Brain microvascular endothelial cell (primary cell): ENCODE measurements at regions not wholly inside any gene's neighbourhood (a gene's known extent, or its start where the extent isn't known, plus 50 kb on each side); places are given as distances from the start of the nearest gene placed in this dataset.

Experiments used
- DNase-seq: peaks from one replicate; pipeline ENCODE4 v3.0.0-alpha.2; 2020
- H3K27ac ChIP-seq: fragments of 250-450 bp; sonication (Bioruptor Pico); 2 replicates; pipeline ENCODE4 v1.5.1; 2020; ENCODE audit warnings: mild to moderate bottlenecking, moderate library complexity
- H3K27me3 ChIP-seq: fragments of 250-450 bp; sonication (Bioruptor Pico); replicated peaks from 2 replicates; pipeline ENCODE4 v1.5.1; 2020; ENCODE audit warnings: mild to moderate bottlenecking
- H3K36me3 ChIP-seq: fragments of 250-450 bp; sonication (Bioruptor Pico); replicated peaks from 2 replicates; pipeline ENCODE4 v1.5.1; 2020; ENCODE audit warnings: mild to moderate bottlenecking
- H3K4me3 ChIP-seq: 2 replicates; pipeline ENCODE4 v1.5.1; 2011; ENCODE audit warnings: low read depth, mild to moderate bottlenecking, control low read depth, low read length, moderate library complexity
- CTCF ChIP-seq: IDR thresholded peaks from 2 replicates; pipeline ENCODE4 v1.5.1; 2011; ENCODE audit warnings: low read depth, mild to moderate bottlenecking, moderate library complexity, low read length, control low read depth, inconsistent platforms; ENCODE audit errors: missing control alignments
- in situ Hi-C: cut with HindIII; loops from 2 replicates; pipeline ENCODE4 v1.10.0; 2017; ENCODE audit warnings: low sequenced_read_pairs, low pct_ligation_motif_present

DNA sequence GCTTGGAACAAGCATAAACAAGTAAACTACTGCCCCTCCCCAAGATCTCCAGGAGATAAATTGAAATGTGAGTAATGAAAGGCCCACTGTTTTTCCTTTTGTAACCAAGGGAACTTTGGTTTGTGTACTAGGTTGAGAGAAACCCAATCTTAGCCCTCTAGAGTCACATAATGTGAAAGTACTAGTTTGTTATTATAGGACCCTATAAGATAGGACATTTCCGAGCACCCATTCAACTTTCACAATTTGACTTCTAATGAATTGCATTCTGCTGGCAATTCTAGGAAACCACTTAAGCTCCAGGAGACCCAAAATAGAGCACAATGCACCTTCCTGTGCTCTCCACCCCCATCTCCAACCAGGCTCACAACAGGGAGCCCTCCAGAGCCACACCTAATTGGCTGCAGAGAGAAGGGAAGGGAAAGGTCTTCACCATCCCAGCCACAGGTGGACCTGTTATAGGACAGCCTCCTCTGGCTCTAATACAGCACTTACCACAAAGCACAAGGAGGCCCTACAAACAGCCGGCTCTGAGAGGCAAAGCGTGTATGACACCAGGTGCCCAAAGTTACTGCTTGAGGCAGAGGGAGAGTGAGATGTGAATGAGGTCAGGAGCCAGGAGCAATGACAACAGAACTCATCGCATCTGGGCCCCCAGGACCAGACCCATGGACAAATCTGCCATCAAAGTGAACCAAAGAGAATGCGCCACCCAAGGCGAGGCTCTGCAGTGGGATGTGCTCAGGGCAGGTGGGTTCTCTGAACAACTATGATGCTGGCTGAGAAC, 163.3 kb upstream of the NTF3 start:
- Histone ChIP-seq H3K27me3 (no peaks in the 10 kb centered on the region), H3K4me3 (no peak overlapping the region), H3K27ac (no peak overlapping the region), H3K36me3 (no peaks in the 10 kb centered on the region)
- no peak for TF ChIP-seq CTCF
- in situ Hi-C loops: no loop called here
- no peak for DNase-seq

GRCh38 chr12:5269846-5270245, 162.1 kb upstream of the NTF3 start:
- Histone ChIP-seq H3K36me3 (no peaks in the 10 kb centered on the region), H3K27me3 (no peaks in the 10 kb centered on the region), H3K27ac (no peak overlapping the region), H3K4me3 (no peak overlapping the region)
- DNase-seq: no peak
- in situ Hi-C loops: no loop called here
- TF ChIP-seq CTCF: no peak

DNA sequence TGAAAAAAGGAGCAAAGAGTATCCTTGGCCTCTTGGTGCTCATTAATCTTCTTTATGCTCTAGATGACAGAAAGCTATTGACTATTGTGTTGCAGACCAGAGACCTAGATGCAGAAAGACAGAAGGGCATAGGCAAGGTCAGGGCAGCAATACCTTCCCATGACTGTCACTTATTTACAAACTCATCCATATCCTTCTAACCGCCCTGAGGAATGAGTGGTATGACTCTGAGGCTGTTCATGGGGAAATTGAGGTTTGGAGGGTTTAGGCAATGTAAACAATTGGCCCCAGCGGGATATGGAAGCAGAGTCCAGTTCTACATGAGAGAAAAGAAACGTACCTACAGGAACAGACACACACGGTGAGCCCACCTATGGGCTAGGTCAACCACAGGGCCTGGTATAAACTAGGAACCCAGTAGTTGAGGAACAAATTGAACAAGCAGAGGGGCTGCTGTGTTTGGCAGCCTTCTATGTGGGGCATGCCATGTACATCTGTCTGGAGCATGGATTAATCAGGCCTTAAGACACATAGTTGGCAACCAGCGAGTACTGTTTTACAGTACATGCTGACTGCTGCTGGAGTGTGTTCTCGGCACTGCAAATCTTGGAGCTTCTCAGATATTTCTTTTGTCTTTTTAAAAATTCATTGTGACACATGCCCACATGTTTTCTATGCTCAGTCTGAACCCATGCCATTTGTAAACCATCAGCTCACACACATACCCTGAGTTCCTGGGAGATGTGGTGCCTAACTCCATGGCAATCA, 159.7 kb upstream of the NTF3 start:
- no peaks in the 10 kb centered on the region for H3K36me3 ChIP-seq
- in situ Hi-C loops: no loop called here
- no peak overlapping the region for H3K27ac ChIP-seq
- DNase-seq: no peak
- no peak for TF ChIP-seq CTCF
- H3K27me3 ChIP-seq: no peaks in the 10 kb centered on the region
- H3K4me3 ChIP-seq: no peak overlapping the region

DNA sequence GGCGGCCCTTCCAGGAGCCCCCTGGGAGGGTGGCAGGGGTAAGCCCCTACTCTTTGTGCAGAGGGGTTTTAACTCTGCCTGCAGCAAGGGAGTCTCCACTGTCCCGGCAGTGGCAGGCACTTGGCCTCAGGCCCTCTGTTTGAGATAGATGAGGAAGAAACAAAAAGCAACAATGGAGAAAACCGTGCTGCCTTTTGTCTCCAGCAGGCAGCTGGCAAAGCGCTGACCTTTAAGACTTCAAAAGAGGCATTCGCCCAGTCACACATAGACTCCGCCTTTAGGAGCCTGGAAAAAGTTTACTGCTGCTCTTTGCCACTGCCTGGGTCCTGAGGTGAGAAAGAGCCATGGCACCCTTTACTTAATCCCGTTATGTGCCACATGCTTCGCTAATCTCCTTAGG, 158.2 kb upstream of the NTF3 start:
- H3K27ac ChIP-seq: no peak overlapping the region

GRCh38 chr12:5276327-5276880, 155.5 kb upstream of the NTF3 start:
- Histone ChIP-seq H3K36me3 (no peaks in the 10 kb centered on the region), H3K27me3 (no peaks in the 10 kb centered on the region), H3K4me3 (no peak overlapping the region), H3K27ac (no peak overlapping the region)
- no peak for TF ChIP-seq CTCF
- DNase-seq: no peak
- in situ Hi-C loops: no loop called here

More for the DNA sequence above, 158.2 kb upstream of the NTF3 start:
- DNase-seq: no peak
- H3K27me3 ChIP-seq: no peaks in the 10 kb centered on the region
- TF ChIP-seq CTCF: no peak
- in situ Hi-C loops: no loop called here
- H3K36me3 ChIP-seq: no peaks in the 10 kb centered on the region
- H3K4me3 ChIP-seq: no peak overlapping the region
